Fibroblast of lung (primary cell): ENCODE measurements at regions not wholly inside any gene's neighbourhood (a gene's known extent, or its start where the extent isn't known, plus 50 kb on each side); places are given as distances from the start of the nearest gene placed in this dataset.

Source experiments
- EZH2 ChIP-seq: IDR thresholded peaks from 2 replicates; pipeline ENCODE4 v1.5.1; 2012; ENCODE audit warnings: low read length, control low read depth, mild to moderate bottlenecking; ENCODE audit errors: missing control alignments
- TF ChIP-seq, protein P1 (sequence below), 2 donors: IDR thresholded peaks in 1 of 2; conservative IDR thresholded peaks in 1 of 2; 1 replicate in 1 of 2; 2 replicates in 1 of 2; pipeline ENCODE4 v1.5.1; 2011 to 2012; ENCODE audit warnings: low read length in 2 of 2, control low read depth in 1 of 2, inconsistent platforms in 1 of 2, low read depth in 1 of 2, mild to moderate bottlenecking in 1 of 2

DNA sequence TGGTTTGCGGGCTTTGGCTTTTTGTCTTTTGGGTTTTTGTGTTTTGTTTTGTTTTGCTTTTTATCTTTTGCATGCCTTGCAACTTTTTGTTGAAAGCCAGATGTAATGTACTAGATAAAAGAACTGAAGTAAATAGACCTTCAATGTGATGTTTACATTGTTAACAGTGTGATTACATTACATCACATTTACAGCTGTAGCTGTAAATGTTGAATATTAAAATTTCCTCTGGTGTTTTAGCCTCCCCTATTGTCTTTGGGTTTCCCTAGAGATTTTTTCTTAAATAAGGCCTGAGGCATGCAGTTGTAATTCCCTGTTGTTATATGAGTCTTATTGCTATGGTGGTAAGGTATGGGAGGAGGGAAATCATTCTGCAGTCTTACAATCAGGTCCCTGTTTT is 275.0 kb downstream of the PARM1 start:
- TF ChIP-seq, protein P1, sequence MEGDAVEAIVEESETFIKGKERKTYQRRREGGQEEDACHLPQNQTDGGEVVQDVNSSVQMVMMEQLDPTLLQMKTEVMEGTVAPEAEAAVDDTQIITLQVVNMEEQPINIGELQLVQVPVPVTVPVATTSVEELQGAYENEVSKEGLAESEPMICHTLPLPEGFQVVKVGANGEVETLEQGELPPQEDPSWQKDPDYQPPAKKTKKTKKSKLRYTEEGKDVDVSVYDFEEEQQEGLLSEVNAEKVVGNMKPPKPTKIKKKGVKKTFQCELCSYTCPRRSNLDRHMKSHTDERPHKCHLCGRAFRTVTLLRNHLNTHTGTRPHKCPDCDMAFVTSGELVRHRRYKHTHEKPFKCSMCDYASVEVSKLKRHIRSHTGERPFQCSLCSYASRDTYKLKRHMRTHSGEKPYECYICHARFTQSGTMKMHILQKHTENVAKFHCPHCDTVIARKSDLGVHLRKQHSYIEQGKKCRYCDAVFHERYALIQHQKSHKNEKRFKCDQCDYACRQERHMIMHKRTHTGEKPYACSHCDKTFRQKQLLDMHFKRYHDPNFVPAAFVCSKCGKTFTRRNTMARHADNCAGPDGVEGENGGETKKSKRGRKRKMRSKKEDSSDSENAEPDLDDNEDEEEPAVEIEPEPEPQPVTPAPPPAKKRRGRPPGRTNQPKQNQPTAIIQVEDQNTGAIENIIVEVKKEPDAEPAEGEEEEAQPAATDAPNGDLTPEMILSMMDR (conservative IDR thresholded peaks at IDR 0.05 in 1 of 2, IDR thresholded peaks at IDR 0.05 in 1 of 2; ENCODE audit: low read depth in 1 of 2, low read length in 2 of 2), result no peak
- TF ChIP-seq EZH2, result no peak
